HL-60 (cell line): ENCODE measurements at regions not wholly inside any gene's neighbourhood (a gene's known extent, or its start where the extent isn't known, plus 50 kb on each side); places are given as distances from the start of the nearest gene placed in this dataset.
"Not testable (repeated sequence)": the region's sequence is repeated elsewhere in the genome, so short reads cannot be mapped to it uniquely, and the experiment has no call there.

ENCODE experiments used
- DNase-seq, 2 experiments: peaks; one replicate each; pipeline ENCODE4 v3.0.0-alpha.2; 2010 to 2020; ENCODE audit warnings: low read depth in 1 of 2, low spot score in 1 of 2
- H3K27ac ChIP-seq: fragments of 250-450 bp; sonication (Bioruptor Pico); replicated peaks from 2 replicates; pipeline ENCODE4 v1.5.1; 2020; ENCODE audit warnings: mild to moderate bottlenecking, moderate library complexity
- H3K27me3 ChIP-seq: fragments of 250-450 bp; sonication (Bioruptor Pico); 2 replicates; pipeline ENCODE4 v1.5.1; 2021; ENCODE audit warnings: mild to moderate bottlenecking, moderate library complexity; ENCODE audit not compliant: insufficient read depth, poor library complexity, severe bottlenecking
- H3K4me3 ChIP-seq: replicated peaks from 2 replicates; pipeline ENCODE4 v1.5.1; 2011; ENCODE audit warnings: mild to moderate bottlenecking, control low read depth, low read length; ENCODE audit not compliant: insufficient read depth
- GABPA ChIP-seq: IDR thresholded peaks from 2 replicates; pipeline ENCODE4 v1.6.1; 2012; ENCODE audit warnings: low read depth
- POLR2AphosphoS5 ChIP-seq: IDR thresholded peaks from 2 replicates; pipeline ENCODE4 v1.6.1; 2012; ENCODE audit warnings: low read depth
- SPI1 ChIP-seq: IDR thresholded peaks from 2 replicates; pipeline ENCODE4 v1.6.1; 2012; ENCODE audit warnings: low read depth, mild to moderate bottlenecking, borderline replicate concordance
- TF ChIP-seq, protein P1 (sequence below): IDR thresholded peaks from 2 replicates; pipeline ENCODE4 v1.6.1; 2012; ENCODE audit warnings: low read depth; ENCODE audit not compliant: insufficient replicate concordance
- TF ChIP-seq, protein P2 (sequence below): IDR thresholded peaks from one replicate; pipeline ENCODE4 v1.5.1; 2011; ENCODE audit warnings: low read length, control low read depth, inconsistent platforms; ENCODE audit not compliant: insufficient read depth

DNA sequence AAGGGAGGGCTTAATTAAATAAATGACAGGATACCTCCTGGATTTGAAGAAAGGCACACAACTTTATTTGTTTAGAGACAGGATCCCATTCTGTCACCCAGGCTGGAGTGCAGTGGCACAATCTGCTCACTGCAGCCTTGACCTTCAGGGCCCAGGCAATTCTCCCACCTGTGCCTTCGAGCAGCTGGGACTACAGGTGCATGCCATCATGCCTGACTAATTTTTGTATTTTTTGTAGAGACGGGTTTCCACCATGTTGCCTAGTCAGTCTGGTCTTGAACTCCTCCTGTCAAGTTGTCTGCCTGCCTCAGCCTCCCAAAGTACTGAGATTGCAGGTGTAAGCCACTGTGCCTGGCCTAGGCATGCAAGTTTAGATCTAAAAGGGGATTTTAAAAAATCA lies 272.7 kb upstream of the MBL2 start:
- H3K27ac ChIP-seq: no peak overlapping the region
- no peak overlapping the region for H3K4me3 ChIP-seq
- H3K27me3 ChIP-seq: no peaks in the 10 kb centered on the region
- DNase-seq: no peak
- TF ChIP-seq SPI1 (no peak), GABPA (no peak), POLR2AphosphoS5 (no peak)
- TF ChIP-seq, protein P1, sequence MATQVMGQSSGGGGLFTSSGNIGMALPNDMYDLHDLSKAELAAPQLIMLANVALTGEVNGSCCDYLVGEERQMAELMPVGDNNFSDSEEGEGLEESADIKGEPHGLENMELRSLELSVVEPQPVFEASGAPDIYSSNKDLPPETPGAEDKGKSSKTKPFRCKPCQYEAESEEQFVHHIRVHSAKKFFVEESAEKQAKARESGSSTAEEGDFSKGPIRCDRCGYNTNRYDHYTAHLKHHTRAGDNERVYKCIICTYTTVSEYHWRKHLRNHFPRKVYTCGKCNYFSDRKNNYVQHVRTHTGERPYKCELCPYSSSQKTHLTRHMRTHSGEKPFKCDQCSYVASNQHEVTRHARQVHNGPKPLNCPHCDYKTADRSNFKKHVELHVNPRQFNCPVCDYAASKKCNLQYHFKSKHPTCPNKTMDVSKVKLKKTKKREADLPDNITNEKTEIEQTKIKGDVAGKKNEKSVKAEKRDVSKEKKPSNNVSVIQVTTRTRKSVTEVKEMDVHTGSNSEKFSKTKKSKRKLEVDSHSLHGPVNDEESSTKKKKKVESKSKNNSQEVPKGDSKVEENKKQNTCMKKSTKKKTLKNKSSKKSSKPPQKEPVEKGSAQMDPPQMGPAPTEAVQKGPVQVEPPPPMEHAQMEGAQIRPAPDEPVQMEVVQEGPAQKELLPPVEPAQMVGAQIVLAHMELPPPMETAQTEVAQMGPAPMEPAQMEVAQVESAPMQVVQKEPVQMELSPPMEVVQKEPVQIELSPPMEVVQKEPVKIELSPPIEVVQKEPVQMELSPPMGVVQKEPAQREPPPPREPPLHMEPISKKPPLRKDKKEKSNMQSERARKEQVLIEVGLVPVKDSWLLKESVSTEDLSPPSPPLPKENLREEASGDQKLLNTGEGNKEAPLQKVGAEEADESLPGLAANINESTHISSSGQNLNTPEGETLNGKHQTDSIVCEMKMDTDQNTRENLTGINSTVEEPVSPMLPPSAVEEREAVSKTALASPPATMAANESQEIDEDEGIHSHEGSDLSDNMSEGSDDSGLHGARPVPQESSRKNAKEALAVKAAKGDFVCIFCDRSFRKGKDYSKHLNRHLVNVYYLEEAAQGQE: no peak
- TF ChIP-seq, protein P2, sequence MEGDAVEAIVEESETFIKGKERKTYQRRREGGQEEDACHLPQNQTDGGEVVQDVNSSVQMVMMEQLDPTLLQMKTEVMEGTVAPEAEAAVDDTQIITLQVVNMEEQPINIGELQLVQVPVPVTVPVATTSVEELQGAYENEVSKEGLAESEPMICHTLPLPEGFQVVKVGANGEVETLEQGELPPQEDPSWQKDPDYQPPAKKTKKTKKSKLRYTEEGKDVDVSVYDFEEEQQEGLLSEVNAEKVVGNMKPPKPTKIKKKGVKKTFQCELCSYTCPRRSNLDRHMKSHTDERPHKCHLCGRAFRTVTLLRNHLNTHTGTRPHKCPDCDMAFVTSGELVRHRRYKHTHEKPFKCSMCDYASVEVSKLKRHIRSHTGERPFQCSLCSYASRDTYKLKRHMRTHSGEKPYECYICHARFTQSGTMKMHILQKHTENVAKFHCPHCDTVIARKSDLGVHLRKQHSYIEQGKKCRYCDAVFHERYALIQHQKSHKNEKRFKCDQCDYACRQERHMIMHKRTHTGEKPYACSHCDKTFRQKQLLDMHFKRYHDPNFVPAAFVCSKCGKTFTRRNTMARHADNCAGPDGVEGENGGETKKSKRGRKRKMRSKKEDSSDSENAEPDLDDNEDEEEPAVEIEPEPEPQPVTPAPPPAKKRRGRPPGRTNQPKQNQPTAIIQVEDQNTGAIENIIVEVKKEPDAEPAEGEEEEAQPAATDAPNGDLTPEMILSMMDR: no peak

DNA sequence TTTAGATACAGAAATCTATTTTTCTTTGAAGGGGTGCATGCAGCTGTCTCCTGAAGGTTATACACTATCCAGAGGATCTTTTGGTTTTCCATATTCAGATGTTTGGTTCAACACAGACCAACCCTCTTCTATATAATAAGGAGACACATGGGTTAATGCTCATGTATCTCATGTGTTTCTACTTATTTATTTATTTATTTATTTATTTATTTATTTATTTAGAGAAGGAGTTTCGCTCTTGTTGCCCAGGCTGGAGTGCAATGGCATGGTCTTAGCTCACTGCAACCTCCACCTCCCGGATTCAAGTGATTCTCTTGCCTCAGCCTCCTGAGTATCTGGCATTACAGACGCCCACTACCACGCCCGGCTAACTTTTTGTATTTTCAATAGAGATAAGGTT lies 263.2 kb upstream of the MBL2 start:
- H3K27me3 ChIP-seq, H3K4me3 ChIP-seq, DNase-seq, H3K27ac ChIP-seq: not testable (repeated sequence)

GRCh38 chr10:53033396-53033795 lies 260.8 kb upstream of the MBL2 start:
- TF ChIP-seq, protein P2: no peak
- TF ChIP-seq POLR2AphosphoS5 (no peak), GABPA (no peak), SPI1 (no peak)
- TF ChIP-seq, protein P1: no peak

GRCh38 chr10:53029872-53030849 lies 257.6 kb upstream of the MBL2 start:
- not testable (repeated sequence) for H3K27me3 ChIP-seq, DNase-seq, H3K4me3 ChIP-seq, H3K27ac ChIP-seq

More at GRCh38 chr10:53033396-53033795, 260.8 kb upstream of the MBL2 start:
- H3K4me3 ChIP-seq: no peak overlapping the region
- H3K27ac ChIP-seq: no peak overlapping the region
- no peaks in the 10 kb centered on the region for H3K27me3 ChIP-seq
- no peak for DNase-seq

GRCh38 chr10:53029449-53029848 lies 256.9 kb upstream of the MBL2 start:
- TF ChIP-seq, protein P1: no peak
- TF ChIP-seq, protein P2: no peak
- no peak for TF ChIP-seq POLR2AphosphoS5
- no peak for TF ChIP-seq SPI1
- no peak for TF ChIP-seq GABPA
- Histone ChIP-seq H3K27me3 (no peaks in the 10 kb centered on the region), H3K27ac (no peak overlapping the region), H3K4me3 (no peak overlapping the region)
- DNase-seq: no peak
